HL-60/S4 (cell line): ENCODE measurements at regions not wholly inside any gene's neighbourhood (a gene's known extent, or its start where the extent isn't known, plus 50 kb on each side); places are given as distances from the start of the nearest gene placed in this dataset.

Source experiments
- in situ Hi-C: fragments of 300-500 bp; cut with MboI; formaldehyde crosslinking; loops from 2 replicates; pipeline ENCODE4 v1.14.3; 2022; ENCODE audit warnings: low sequenced_read_pairs

DNA sequence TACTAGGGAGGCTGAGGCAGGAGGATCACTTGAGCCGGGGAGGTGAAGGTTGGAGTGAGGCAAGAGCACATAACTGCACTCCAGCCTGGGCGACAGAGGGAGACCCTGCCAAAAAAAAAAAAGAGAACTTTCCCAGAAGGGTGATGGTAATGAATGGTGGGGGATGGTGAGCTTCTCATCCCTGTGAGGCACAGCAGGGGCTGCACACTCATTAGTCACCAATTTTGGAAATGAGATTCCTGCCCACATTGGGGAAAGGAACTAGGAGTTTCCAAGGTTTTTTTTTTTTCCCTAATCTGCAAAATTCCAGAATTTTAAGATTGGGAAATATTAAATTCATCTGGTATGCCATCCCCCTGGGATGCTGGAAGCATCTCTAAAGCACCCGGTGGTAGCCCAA is 50.2 kb upstream of the SSBP3 start:
- in situ Hi-C loops = no loop called here
